NCI-H1092 (cell line): ENCODE measurements at regions not wholly inside any gene's neighbourhood (a gene's known extent, or its start where the extent isn't known, plus 50 kb on each side); places are given as distances from the start of the nearest gene placed in this dataset.
"Not testable (repeated sequence)": the region's sequence is repeated elsewhere in the genome, so short reads cannot be mapped to it uniquely, and the experiment has no call there.

Source experiments
- DNase-seq: peaks from one replicate; lab custom pipeline; 2025; lab: John Stamatoyannopoulos, UW

DNA sequence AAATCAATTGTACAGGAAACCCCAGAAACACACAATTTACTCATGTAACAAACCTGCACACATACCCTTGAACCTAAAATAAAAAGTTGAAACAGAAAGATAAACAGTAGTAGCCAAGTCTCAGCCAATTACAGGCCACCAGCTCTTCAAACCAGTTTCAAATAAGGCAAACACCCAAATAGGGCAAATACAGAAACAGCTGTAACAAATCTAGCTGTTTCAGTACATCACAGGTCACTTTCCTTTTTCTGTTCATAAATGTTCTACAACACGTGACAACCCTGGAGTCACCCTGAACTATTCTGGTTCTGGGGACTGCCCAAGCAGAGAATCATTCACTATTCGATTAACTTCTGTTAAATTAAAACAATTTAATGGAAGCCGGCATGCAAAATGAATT, 329.0 kb downstream of the GJA1 start:
- no peak for DNase-seq

DNA sequence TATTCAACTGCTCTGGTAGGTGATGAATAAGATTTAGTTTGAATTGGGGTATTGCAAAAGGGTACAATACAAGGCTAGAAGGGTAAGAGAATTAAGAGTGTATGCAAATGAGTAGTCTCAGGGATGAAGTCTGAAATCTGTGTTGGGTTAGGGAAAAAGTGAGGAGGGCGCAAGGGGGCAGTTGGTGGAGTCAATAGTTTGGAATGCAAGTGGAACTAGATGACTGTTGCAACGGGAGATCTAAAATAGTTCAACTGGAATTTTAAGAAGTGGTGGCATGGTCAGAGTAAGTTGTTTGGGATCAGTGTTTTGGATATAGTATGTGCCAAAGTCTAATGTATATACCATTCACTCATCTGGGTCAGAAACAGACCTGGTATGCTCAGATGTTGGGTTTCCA, 329.6 kb downstream of the GJA1 start:
- no peak for DNase-seq

DNA sequence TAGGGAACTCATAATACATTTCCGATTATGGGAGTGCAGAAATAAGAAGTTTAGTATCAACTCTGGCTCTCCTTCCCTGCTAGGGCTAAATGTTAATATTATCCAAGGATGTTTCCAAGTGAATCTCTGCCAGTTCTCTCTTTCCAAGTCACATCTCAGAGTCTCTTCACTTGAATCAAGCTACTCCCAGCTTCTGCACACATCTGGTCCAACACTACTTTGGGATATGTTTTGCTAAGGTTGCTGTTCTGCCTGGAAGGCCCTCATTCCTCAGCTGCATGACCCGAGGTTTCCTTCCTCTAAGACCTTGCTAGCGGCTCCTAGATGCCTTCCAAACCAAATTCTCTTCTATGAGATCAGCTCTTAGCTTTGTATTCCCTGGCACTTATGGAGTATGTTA, 331.8 kb downstream of the GJA1 start:
- DNase-seq = no peak

DNA sequence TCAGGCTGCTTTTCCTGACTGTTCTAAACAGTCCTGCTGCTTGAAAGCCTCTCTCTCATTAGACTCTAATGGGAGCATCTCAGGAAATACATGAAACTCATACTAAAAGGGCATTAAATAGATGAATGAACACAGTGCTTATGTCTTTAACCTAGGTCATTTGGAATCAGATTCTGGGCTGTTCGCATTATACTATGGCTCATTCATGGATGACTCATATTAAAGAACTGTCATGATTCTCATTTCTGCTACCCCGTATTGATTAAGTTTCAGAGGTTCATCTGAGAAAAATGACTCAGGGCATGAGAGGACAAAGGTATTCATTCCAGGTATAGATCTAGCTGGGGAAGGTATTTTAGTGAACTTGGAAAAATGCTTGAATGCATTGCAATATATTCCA, 335.5 kb downstream of the GJA1 start:
- DNase-seq = no peak

DNA sequence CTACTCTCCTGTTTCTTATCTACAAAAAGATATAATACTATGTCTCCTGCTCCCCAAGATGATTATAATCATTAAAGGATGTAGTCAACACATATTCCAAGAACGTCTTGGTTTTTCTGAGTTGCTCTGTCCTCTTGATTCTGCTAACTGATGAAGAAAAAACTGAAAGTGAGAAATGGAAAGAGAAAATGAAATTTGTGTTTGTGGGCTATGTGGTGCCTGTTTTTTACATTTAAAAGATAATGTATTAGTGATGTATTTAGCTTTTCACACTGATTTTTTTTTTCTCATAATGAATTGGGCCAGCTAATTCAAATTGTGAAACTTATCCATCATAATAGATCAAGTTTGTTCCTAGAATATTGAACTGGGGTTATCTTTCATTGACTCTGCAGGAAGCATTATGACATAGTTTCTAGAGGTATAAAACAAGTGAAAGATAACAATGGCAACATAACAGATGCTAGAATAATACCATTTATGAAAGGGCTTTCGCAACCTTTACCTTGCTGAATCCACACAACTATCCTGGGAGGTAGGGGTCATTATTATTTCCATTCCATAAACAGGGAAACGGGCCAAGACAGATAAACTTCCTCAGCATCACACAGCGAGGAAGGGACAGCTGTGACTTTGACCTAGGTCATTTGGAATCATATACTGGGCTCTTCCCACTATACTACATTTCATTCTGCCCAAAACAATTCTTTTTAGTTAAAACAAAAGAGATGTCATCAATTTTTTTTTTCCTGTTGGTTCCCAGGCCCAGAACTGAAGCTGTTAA, 336.7 kb downstream of the GJA1 start:
- no peak for DNase-seq

DNA sequence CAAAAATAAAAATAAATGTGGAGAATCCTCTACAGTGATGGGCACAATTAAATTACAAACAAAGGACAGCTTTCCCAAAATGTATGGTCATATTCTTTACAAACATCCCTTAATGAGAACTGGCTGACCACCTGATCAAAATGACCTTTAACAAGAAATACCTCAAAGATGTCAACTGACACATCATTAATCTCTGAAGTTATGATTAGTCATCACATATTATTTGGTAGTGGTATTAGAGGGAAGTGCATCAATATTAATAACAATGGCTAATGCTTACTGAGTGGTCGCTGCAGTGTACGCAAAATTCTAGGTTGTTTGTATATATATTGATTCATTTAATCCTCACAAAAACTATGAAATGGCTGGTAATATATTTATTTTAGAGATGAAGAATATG, 340.6 kb downstream of the GJA1 start:
- DNase-seq = no peak

DNA sequence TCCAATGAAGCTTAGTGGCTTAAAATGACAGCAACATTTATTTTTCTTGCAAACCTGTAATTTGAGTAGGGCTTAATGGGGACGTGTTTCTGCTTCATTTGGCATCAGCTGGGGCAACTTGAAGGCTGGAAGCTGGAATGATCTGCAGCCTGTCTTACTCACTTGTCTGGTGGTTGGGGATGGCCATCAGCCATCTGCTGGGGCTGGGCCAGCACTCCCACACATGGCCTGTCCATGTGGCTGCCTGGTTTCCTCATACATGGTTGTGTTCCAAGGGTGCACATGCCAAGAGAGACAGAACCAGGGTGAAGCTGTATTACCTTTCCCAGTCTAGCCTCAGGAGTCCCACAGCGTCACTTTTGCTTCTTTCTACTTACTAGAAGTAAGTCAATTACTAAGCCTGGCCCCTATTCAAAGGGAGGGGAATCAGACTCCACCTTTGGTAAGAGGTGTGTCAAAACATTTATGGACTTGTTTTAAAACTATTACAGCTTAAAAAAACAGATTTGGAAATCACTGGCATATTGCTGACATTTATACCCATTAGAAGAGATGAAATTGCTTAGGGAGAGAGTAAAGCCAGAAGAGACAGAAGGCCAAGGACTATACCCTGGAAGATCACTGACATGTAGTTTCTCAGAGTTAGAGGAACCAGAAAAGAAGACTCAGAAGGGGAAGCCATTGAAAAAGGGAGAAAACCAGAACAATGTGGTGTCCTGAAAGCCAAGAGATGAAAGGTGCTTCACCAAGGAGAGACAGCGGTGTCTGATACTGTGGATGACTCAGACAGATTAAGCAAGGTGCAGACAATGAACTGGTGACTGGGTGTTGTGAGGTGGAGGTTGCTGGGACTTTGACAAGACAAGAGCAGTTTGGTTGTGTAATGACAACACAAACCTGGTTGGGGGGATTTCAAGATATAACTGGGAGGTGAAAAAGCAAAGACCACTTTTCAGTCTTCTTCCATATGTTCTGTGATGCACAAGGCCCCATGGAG, 345.2 kb downstream of the GJA1 start:
- DNase-seq = no peak

DNA sequence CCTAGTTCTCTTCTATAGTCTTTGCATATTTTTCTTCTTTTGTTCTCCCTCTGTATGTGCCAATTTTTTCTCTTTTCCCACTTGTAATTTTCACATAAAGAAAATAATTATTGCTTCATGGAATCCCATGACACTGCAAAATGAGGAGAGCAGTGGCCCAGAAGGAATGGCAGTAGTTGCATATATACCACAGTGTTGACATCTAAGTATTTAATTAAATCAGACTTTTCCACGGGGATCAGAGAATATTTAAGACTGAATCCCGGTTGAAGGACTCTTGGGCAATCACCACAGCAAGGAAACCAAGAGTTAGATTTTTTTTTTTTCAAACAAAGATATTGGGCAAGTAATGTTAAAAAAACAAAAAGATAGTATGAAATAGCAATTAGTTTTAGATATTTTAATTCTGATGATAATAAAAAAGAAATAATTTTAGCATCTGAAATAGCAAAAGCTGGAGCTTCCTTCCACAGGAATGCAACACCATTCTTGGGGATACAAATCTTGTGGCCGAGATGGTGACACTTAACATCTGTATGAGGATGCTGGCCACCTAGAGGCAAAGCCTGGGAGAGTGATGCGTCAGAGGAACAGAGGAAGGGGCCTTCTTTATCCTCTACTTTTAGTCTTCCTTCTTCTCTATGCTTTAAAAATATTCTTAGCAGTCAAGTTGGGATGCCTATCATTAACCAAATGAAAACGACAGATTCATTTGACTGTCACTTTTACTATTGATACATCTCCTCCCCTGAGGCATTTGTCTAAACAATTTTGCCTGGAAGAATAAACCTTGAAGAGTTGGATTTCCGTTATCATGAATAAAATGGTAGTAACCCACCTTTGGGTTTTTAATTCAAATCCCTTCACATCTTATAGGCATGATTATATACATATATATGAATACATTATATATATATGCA, 356.2 kb downstream of the GJA1 start:
- DNase-seq = no peak

DNA sequence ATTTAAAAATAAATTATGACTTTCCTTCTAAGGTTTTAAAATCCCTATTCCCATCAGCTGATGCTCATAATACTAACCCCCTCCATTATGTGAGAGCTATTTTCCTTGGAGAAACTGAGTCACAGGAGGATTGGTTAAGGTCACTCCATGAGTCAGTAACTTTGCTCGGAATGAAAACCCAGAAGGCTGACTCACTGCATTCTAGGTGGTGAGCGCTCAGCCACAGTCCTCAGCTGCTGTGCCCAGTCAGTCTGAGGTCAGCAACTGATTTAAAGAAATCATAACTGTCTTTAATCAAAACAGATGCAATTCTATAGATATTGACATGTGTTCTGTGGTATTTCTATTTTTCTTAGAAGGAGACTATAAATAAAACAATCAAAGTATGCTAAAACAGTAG, 359.2 kb downstream of the GJA1 start:
- no peak for DNase-seq

DNA sequence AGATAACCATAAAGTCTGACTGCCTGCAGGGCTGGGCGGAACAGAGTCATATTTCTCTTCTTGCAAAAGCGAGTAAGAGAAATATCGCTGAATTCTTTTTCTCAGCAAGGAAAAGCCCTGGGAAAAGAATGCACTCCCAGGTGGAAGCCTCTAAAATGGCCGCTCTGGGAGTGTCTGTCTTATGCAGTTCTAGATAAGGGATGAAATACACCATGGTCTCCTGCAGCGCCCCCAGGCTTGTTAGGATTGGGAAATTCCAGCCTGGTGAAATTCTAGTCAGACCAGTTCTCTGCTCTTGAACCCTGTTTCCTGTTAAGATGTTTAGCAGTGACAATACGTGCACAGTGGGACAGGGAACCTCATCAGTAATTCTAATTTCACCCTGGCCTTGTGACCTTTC, 362.2 kb downstream of the GJA1 start:
- not testable (repeated sequence) for DNase-seq

DNA sequence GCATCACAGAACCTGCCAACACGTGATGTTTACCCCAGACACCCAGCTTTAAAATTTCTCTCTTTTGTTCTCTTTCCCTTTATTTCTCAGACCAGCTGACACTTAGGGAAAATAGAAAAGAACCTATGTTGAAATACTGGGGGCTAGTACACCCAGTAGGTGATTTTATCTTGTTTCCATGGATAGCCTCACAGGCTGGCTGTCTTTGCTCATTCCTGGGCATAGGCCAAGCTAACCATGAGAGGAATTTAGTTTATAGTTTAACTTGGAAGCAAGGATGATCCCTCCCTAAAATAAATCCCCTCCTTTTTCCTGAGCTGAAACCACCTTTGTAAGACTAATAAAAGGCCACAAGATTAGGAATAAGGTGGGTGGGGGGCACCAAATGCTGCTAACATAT, 362.7 kb downstream of the GJA1 start:
- DNase-seq = not testable (repeated sequence)

DNA sequence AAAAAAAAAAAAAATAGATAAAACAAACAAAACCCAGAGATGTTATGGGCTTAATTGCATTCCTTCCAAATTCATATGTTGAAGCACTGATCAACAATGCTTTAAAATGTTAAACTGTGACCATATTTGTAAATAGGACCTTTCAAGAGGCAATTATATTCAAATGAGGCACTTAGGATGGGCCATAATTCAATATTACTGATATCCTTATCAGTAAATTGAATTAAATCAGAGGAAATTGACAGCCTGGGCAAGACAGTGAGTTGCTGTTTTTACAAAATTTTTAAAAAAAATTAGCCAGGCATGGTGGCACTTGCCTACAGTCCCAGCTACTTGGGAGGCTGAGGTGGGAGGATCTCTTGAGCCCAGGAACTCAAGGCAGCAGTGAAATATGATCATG, 364.1 kb downstream of the GJA1 start:
- DNase-seq = no peak

DNA sequence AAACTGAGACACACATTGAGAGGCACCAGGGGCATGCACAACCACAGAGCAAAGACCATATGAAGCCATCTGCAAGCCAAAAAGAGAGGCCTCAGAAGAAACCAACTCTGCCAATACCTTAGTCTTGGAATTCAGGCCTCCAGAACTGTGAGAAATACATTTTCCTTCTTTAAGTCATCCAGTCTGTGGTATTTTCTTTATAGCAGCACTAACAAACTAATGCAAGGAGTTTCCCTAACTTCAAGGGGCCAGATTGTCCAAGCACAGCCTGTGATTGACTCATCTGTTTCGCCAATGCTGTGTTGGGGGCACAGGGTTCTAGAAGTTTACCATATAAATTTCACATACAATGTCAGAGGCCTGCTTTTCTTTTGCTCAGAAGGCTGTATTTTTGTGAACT, 364.6 kb downstream of the GJA1 start:
- DNase-seq = no peak

DNA sequence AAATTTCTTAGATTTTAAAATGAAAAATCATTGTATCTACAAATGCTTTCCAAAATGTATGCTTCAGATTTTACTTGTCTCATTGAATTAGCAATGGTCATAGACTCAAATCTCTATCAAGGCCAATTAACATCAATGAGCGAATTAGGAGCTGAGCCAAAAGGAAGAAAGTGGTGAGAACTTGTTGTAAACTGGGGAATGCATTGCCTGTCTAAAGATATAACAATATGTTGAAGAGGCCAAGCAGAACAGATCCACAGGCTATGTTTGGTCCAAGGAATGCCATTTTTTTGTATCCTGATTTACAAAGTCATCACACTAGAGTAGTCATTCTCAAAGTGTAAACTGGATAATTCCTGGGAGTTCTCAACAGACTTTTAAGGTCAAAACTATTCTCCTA, 370.7 kb downstream of the GJA1 start:
- DNase-seq = no peak

DNA sequence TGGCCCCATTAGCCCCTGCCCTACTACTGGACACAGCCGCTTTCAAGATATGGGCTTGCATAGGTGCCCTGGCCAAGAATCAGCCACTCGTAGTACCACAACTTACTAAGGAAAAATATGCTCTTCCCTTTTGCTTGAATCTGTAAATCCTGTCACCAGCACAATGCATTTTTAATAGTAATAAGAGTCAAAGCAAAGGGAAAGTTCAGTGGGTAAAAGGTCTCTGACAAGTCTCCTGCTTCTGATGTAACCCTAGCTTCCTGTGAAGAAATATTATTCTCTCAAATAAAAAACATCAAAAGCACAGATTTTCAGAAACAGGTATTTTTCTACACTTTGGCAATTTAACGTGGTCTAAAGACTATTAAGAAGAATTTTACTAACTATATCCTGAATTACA, 373.8 kb downstream of the GJA1 start:
- DNase-seq = no peak

DNA sequence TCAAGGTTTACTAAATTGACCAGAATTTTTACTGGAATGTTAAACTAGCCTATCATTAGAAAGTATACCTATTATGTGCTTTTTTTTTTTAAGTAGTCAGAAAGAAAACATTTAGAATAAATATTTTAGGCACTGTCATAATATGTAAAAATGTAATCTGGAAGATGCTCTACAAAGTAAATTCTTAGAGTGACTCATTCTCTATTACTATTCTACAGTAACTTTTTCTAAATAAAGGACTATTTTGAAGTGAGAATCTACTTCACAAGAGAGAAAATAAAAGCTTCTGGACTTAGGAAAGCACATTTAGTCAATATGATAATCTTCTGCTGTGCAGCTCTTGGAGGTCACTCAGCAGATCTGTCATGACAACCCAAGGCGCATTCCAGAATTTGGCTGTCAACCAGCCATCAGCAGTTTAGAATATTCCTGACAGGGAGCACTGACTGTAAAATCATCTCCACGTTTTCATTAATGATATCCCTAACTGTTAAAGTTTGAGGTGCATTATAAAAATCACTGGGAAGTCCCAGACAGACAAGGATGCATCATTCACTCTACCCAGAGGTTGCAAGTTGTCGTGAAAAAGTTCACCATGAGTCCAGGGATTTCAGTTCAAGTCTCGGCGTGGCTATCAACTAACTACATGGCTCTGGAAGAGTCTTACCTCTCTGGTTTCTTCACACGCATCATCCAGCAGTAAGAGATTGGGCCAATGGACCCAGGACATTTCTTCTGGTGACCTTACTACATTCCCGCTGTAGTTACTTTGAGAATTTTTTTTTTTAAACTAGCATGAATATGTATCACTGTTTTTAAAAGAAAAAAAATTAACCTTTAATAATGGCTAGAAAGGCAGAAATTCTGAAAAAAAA, 374.9 kb downstream of the GJA1 start:
- no peak for DNase-seq

DNA sequence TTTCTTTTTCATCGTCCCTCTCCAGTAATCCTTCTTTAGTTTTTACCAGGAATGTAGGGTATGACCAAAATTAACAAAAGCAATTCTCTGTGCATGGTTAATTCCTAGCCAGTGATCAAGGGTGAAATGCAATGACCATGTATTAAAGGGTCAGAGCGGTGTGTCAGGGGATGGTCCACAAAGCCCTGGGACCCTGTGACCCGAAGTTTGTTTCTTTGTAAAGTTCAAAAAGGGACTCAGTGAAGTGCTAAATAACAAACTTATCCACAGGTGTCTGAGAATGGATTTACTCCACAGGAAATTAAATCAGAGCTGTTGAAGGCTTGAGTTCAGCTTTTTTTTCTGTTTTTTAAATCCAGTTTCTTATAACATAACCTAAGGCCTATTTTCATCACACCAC, 375.7 kb downstream of the GJA1 start:
- no peak for DNase-seq

DNA sequence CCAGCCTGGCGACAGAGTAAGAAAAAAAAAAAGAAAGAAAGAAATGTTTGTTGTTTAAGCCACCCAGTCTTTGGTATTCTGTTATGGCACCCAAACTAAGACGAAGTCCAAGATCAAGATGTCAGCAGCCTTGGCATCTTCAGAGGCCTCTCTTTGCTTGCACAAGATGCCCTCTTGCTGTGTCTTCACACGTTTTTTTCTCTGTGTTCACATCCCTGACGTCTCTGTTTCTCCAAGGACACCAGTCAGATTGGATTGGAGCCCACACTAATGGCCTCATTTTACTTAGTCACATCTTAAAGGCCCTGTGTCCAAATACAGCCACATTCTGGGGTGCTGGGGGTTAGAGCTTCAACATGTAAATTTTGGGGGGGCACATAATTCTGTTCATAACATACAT, 380.9 kb downstream of the GJA1 start:
- no peak for DNase-seq

DNA sequence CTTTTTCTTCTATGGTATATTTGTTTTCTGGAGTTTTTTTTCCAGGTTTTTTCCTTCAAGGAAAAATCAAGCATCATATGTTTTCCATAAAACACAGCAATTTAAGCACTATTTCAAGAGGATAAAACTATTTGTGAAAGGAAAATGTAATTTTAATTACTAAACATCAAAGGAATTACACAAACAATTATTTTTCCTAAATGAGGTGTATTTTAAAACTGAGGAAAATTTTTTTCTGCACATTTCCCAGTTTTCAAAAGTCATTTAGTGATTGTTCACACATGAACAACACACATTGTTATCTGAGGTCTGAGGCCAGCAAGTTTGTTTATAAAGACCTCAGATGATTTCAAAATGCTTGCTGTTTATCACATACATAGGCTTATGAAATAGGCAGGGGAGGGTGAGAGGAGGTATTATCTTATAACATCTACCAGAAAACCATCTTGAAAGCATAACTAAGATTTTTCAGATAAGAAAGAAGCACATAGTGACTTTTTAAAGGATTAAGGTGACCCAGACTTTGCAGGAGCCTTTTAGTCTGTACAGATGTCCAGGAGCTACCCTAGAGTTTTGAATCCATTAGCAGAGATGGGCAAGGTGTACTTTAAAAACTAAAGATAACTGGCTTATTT, 381.6 kb downstream of the GJA1 start:
- DNase-seq = no peak

DNA sequence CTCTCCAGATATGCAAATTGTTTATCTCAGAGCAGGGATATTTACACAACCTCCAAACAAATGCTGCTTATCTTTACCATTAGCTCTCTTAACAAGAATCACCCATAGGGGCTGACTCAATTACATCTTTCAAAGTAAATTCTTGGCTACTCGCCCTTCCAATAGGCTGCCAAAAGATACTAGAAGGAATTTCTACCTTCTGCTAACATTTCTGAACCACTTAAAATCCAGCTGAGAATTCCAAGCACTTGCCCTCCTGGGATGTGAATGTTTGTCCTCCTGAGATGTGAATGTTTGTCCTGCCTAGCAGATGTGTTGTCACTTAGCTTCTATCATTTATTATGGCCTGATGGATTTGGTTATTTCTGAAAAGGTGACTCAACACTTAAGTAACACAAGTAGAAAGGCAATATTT, 388.0 kb downstream of the GJA1 start:
- DNase-seq = no peak
